Gastroesophageal sphincter (tissue), 4 donors: ENCODE measurements at regions not wholly inside any gene's neighbourhood (a gene's known extent, or its start where the extent isn't known, plus 50 kb on each side); places are given as distances from the start of the nearest gene placed in this dataset.

Experiments used
- ATAC-seq: fragments of 150-250 bp; one replicate; pipeline ENCODE4 v1.9.1; 2016; ENCODE audit warnings: mild to moderate bottlenecking, moderate library complexity
- H3K27ac ChIP-seq, 4 donors: fragments of 200-600 bp; sonication (generic) in 3 of 4; 1 replicate in 3 of 4; 2 replicates in 1 of 4; pipeline ENCODE4 v1.5.1; 2016 to 2019
- H3K27me3 ChIP-seq: fragments of 200-600 bp; sonication (generic); one replicate; pipeline ENCODE4 v1.5.1; 2019
- H3K36me3 ChIP-seq, 2 donors: fragments of 200-600 bp; sonication (generic); one replicate each; pipeline ENCODE4 v1.5.1; 2019; ENCODE audit warnings: control low read depth in 1 of 2
- H3K4me1 ChIP-seq, 3 donors: fragments of 200-600 bp; sonication (generic); 1 replicate in 2 of 3; 2 replicates in 1 of 3; pipeline ENCODE4 v1.5.1; 2016 to 2019; ENCODE audit warnings: control low read depth in 2 of 3
- H3K4me3 ChIP-seq, 2 donors: fragments of 200-600 bp; sonication (generic); one replicate each; pipeline ENCODE4 v1.5.1; 2019; ENCODE audit warnings: mild to moderate bottlenecking in 1 of 2, moderate library complexity in 1 of 2
- H3K9me3 ChIP-seq, 3 donors: fragments of 200-600 bp; sonication (generic); one replicate each; pipeline ENCODE4 v1.5.1; 2017 to 2019; ENCODE audit warnings: control low read depth in 2 of 3
- CTCF ChIP-seq, 4 experiments: fragments of 200-600 bp in 2 of 4; fragments of 450-650 bp in 2 of 4; sonication (generic) in 1 of 4; IDR thresholded peaks; one replicate each; pipeline ENCODE4 v1.5.1; 2017 to 2019; ENCODE audit warnings: antibody characterized with exemption in 4 of 4, mild to moderate bottlenecking in 2 of 4, moderate library complexity in 2 of 4
- EP300 ChIP-seq: sonication (generic); formaldehyde crosslinking; IDR thresholded peaks from one replicate; pipeline ENCODE4 v1.6.1; 2017; ENCODE audit warnings: antibody characterized with exemption, mild to moderate bottlenecking
- POLR2A ChIP-seq, 2 donors: fragments of 450-650 bp; IDR thresholded peaks; one replicate each; pipeline ENCODE4 v1.6.1; 2017; ENCODE audit warnings: antibody characterized with exemption in 2 of 2, mild to moderate bottlenecking in 2 of 2, moderate library complexity in 1 of 2
- POLR2AphosphoS5 ChIP-seq: sonication (generic); formaldehyde crosslinking; IDR thresholded peaks from one replicate; pipeline ENCODE4 v1.6.1; 2017; ENCODE audit warnings: antibody characterized with exemption
- WGBS, 2 donors: methylation state at CpG; one replicate each; pipeline ENCODE4 v1.1.5; 2018; ENCODE audit warnings: low coverage in 1 of 2; 5-methylcytosine and 5-hydroxymethylcytosine counted together

- peaks cover 0 to 7% (median 0%) of the 10 kb centered on the region in 3 donors for H3K4me1 ChIP-seq
- no peak overlapping the region for H3K27ac ChIP-seq
- no peaks in the 10 kb centered on the region for H3K9me3 ChIP-seq
- 69 to 83% methylated on average over 2 of the region's 2 CpGs for WGBS, 2 donors
- no peak for ATAC-seq
- no peaks in the 10 kb centered on the region for H3K36me3 ChIP-seq
- no peak overlapping the region for H3K4me3 ChIP-seq
- H3K27me3 ChIP-seq, result no peaks in the 10 kb centered on the region
- no peak for TF ChIP-seq CTCF (IDR thresholded peaks at IDR 0.05)
- no peak for TF ChIP-seq EP300
- TF ChIP-seq POLR2AphosphoS5, result no peak
- no peak for TF ChIP-seq POLR2A (IDR thresholded peaks at IDR 0.05)
Observed at GRCh38 chr5:108638021-108638420, 109.7 kb upstream of the FER start.

- Histone ChIP-seq H3K27ac (no peak overlapping the region), H3K9me3 (no peaks in the 10 kb centered on the region), H3K27me3 (no peaks in the 10 kb centered on the region), H3K36me3 (no peaks in the 10 kb centered on the region), H3K4me1 (peaks cover 0 to 3% (median 0%) of the 10 kb centered on the region in 3 donors), H3K4me3 (no peak overlapping the region)
- TF ChIP-seq EP300, result no peak
- no peak for TF ChIP-seq CTCF (IDR thresholded peaks at IDR 0.05)
- TF ChIP-seq POLR2AphosphoS5, result no peak
- no peak for TF ChIP-seq POLR2A (IDR thresholded peaks at IDR 0.05)
- 100% methylated on average over 1 of the region's 1 CpG for WGBS, 2 donors
- ATAC-seq, result no peak
Observed at GRCh38 chr5:108637134-108637533, 110.6 kb upstream of the FER start.

- TF ChIP-seq POLR2AphosphoS5, result no peak
- TF ChIP-seq POLR2A (IDR thresholded peaks at IDR 0.05), result no peak
- TF ChIP-seq EP300, result no peak
- no peak for TF ChIP-seq CTCF (IDR thresholded peaks at IDR 0.05)
- ATAC-seq, result no peak
- no peak overlapping the region for H3K27ac ChIP-seq
- H3K9me3 ChIP-seq, result no peaks in the 10 kb centered on the region
- 77 to 100% methylated on average over 3 of the region's 3 CpGs for WGBS, 2 donors
- H3K36me3 ChIP-seq, result no peaks in the 10 kb centered on the region
- no peak overlapping the region for H3K4me3 ChIP-seq
- H3K4me1 ChIP-seq, result no peaks in the 10 kb centered on the region
- no peaks in the 10 kb centered on the region for H3K27me3 ChIP-seq
Observed at GRCh38 chr5:108636135-108636853, 111.4 kb upstream of the FER start.

- WGBS, 2 donors, result 25 to 40% methylated on average over 1 of the region's 1 CpG
- Histone ChIP-seq H3K36me3 (no peaks in the 10 kb centered on the region), H3K4me3 (no peak overlapping the region), H3K9me3 (no peaks in the 10 kb centered on the region), H3K27me3 (no peaks in the 10 kb centered on the region), H3K4me1 (no peaks in the 10 kb centered on the region), H3K27ac (no peak overlapping the region)
- no peak for ATAC-seq
- no peak for TF ChIP-seq EP300
- TF ChIP-seq CTCF (IDR thresholded peaks at IDR 0.05), result no peak
- no peak for TF ChIP-seq POLR2A (IDR thresholded peaks at IDR 0.05)
- no peak for TF ChIP-seq POLR2AphosphoS5
Observed at GRCh38 chr5:108634617-108635288, 112.9 kb upstream of the FER start.

- TF ChIP-seq POLR2A (IDR thresholded peaks at IDR 0.05), result no peak
- no peak for TF ChIP-seq POLR2AphosphoS5
- TF ChIP-seq CTCF (IDR thresholded peaks at IDR 0.05), result no peak
- no peak for TF ChIP-seq EP300
- H3K4me3 ChIP-seq, result no peak overlapping the region
Observed at GRCh38 chr5:108634010-108634616, 113.6 kb upstream of the FER start.

More at GRCh38 chr5:108634010-108634616, 113.6 kb upstream of the FER start:
- ATAC-seq, result no peak
- H3K9me3 ChIP-seq, result no peaks in the 10 kb centered on the region
- H3K27me3 ChIP-seq, result no peaks in the 10 kb centered on the region
- H3K4me1 ChIP-seq, result no peaks in the 10 kb centered on the region
- no peaks in the 10 kb centered on the region for H3K36me3 ChIP-seq
- no peak overlapping the region for H3K27ac ChIP-seq
